GM21619 (cell line): ENCODE measurements at regions not wholly inside any gene's neighbourhood (a gene's known extent, or its start where the extent isn't known, plus 50 kb on each side); places are given as distances from the start of the nearest gene placed in this dataset.
A peak's percentile ranks its signal among the peaks of the same experiment; 100 is the strongest.
"Not testable (repeated sequence)": the region's sequence is repeated elsewhere in the genome, so short reads cannot be mapped to it uniquely, and the experiment has no call there.

Experiments
- ATAC-seq: cut with Tn5 transposase; IDR thresholded peaks from one replicate; pipeline ENCODE4 v1.9.1; 2021; ENCODE audit not compliant: unreplicated experiment

DNA sequence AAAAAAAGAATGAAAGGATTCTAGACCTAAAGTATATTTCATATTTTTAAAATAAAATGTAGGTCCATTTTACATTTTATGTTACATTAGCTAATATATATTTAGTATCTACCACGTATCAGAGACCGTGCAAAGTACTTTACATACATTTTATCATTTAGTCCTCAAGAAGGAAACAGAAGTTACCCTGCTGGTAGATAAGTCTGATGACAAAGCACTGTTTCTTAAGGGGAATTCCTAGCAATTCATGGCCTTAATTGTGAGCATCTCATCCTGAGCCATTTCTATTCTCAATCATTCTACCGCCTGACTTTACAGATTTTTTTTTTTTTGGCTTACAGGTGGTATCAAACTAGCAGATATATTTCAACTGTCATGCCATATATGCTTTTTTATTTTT is 367.7 kb downstream of the PRELID2 start:
- no peak for ATAC-seq

GRCh38 chr5:145466533-145466932 is 368.6 kb downstream of the PRELID2 start:
- ATAC-seq = no peak

- no peak for ATAC-seq
Measured at GRCh38 chr5:145465474-145466263, 369.5 kb downstream of the PRELID2 start.

GRCh38 chr5:145464171-145464570 is 371.0 kb downstream of the PRELID2 start:
- ATAC-seq = no peak

DNA sequence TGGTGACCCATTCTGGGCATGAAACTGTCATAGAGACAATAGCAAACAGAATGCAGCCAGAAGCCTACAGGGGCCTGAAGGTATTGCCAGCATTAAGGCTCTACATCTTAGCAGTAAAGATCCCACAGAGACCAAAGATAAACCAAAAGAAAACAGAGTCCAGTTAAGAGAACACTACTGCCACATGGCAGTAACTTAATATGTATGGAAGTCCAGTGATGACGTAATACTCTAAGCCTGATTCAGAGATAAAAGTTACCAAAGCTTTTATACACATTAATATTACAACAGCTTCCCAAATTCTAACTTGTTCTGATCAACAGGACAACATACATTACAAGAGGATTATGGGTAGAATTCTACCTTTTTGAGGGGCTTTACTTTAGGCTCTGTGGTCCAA is 371.5 kb downstream of the PRELID2 start:
- no peak for ATAC-seq

GRCh38 chr5:145462525-145462924 is 372.6 kb downstream of the PRELID2 start:
- ATAC-seq = no peak

- ATAC-seq = no peak
Measured at GRCh38 chr5:145450286-145450885, 384.8 kb downstream of the PRELID2 start.

- no peak for ATAC-seq
Measured at GRCh38 chr5:145449794-145450193, 385.3 kb downstream of the PRELID2 start.

GRCh38 chr5:145446875-145447274 is 388.3 kb downstream of the PRELID2 start:
- ATAC-seq = not testable (repeated sequence)

DNA sequence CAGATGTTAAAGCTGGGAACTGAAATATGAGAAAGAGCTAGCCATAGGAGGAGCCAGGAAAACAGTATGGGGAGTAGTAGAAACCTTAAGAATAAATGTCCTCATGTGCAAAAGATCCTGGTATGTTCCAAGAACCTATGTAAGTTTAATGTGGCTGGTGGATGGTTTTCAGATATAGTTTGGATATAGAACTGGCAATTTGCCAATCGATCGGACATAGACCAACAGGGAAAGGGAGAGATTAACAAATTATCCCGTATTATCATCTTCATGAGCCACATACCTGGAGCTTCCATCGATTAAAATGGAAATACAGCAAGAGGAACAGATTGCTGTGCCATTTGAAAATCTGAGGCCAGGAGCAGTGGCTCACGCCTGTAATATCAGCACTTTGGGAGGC is 388.7 kb downstream of the PRELID2 start:
- no peak for ATAC-seq

DNA sequence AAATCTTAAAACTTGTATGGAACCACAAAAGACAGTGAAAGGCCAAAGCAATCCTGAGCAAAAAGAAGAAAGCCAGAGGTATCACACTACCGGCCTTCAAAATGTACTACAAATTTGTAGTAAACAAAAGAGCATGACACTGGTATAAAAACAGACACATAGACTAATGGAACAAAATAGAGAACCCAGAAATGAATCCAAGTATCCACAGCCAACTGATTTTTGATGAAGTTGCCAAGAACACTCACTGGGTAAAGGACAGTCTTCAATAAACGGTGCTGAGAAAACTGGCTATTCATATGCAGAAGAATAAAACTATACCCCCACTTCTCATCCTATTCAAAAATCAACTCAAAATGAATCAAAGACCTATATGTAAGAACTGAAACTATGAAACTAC is 390.1 kb downstream of the PRELID2 start:
- no peak for ATAC-seq

- ATAC-seq = no peak
Measured at GRCh38 chr5:145443964-145444363, 391.2 kb downstream of the PRELID2 start.

- ATAC-seq = no peak
Measured at GRCh38 chr5:145443366-145443765, 391.8 kb downstream of the PRELID2 start.

DNA sequence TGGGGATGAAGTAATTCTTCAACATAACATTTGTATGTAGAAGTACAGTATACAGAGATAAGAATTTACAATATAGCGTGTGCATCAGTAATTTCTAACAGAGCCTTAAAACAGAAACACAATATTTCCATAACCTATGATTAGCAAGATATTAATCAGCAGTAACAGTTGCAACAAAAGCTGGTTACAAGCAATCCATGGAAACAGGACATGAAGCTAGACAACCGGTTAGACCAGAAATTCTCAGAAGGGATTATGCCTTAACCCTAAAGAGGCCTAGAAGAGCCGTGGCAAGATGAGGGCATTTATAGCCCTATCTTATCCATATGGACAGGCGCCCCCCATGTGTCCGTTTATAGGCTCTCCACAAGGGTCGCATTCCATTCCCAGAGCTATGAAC is 392.5 kb downstream of the PRELID2 start:
- not testable (repeated sequence) for ATAC-seq

GRCh38 chr5:145441228-145441627 is 393.9 kb downstream of the PRELID2 start:
- ATAC-seq = no peak

- ATAC-seq = no peak
Measured at GRCh38 chr5:145437627-145438026, 397.5 kb downstream of the PRELID2 start.

- ATAC-seq = no peak
Measured at GRCh38 chr5:145433077-145433476, 402.1 kb downstream of the PRELID2 start.

DNA sequence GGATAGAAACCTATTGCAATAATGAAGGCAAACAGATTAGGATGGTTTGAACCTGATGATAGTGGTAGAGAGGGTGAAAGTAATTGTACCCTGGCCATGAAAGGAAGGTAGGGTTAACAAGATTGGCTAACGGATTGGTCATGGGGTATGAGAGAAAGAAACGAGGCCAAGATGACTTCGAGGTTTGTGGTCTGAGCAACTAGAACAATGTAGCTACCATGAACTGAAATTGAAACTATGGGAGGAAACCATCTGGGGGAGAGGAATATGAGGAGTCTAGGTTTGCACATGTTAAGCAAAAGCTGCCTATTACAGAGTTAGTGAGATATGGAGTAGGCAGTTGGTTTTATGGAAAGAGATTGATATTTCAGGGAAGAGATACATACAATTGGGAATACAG is 406.0 kb downstream of the PRELID2 start:
- no peak for ATAC-seq

- ATAC-seq = peak; percentile 71
Measured at GRCh38 chr5:145408048-145408341, 427.1 kb downstream of the PRELID2 start.

DNA sequence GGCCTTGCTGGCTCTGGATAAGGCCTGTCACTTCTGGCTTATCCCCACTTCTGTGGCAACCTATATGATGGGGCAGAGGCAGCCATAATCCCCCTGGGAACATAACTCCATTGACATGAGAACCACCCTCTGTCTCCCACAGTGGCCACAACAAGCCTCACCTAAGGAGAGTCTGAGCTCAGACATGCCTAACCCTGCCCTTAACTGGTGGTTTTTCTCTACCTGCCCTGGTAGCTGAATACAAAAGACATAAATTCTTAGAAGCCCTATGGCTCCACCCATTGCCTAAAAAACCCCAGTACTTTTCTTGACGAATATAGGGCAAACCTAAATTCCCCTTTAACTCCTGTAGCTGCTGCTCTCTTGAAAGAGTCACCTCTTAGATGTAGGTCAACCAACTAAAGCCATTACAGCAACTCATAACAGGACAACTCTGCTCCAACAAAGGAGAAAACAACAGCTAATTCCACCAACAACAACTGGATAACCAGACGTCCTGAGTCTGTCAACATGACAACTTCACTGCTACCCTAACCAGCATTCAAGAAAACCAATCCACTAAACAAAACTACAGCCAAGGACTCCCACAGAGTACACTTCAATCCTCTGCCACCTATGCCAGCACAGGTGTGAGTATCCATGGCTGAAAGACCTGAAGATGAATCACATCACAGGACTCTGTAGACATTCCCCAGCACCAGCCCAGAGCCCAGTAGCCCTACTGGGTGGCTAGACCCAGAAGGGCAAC is 427.7 kb downstream of the PRELID2 start:
- peak; percentile 50 for ATAC-seq

DNA sequence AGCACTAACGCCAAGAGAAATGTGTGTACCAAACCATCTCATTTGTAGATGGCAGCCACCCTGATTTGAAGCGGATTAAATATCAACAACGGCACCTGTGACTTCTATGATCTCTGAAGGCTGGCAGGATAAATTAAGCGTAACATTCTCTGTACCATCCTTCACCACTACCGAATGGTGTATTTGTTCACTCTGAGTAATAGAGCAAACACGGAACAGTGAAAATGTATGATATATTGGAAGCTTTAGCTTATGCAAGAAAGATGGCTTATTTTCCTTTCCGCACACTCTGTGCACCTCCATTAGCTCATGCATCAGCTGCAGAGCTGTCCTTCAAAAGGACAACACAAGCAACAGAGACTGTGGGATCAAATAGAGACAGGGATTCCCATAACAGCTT is 431.1 kb downstream of the PRELID2 start:
- ATAC-seq = no peak

GRCh38 chr5:145396888-145397287 is 438.3 kb downstream of the PRELID2 start:
- no peak for ATAC-seq
